Astrocyte (in vitro differentiated cells and primary cell): ENCODE measurements at regions not wholly inside any gene's neighbourhood (a gene's known extent, or its start where the extent isn't known, plus 50 kb on each side); places are given as distances from the start of the nearest gene placed in this dataset.

Experiments used
- DNase-seq: peaks from one replicate; pipeline ENCODE4 v3.0.0-alpha.2; 2010; ENCODE audit warnings: low read depth
- FAIRE-seq: peaks from 2 replicates; lab custom pipeline; 2011; peaks lifted over from hg19 to GRCh38; lab: Jason Lieb, UNC
- H2AFZ ChIP-seq: 2 replicates; pipeline ENCODE4 v1.6.0; 2012; ENCODE audit warnings: low read depth, low read length, inconsistent platforms
- H3K27ac ChIP-seq: 2 replicates; pipeline ENCODE4 v1.5.1; 2011; ENCODE audit warnings: low read depth, low read length, inconsistent platforms
- H3K27me3 ChIP-seq: 2 replicates; pipeline ENCODE4 v1.6.0; 2011; ENCODE audit warnings: low read length, inconsistent platforms; ENCODE audit not compliant: insufficient read depth
- H3K36me3 ChIP-seq: 2 replicates; pipeline ENCODE4 v1.5.1; 2011; ENCODE audit warnings: low read length, inconsistent platforms; ENCODE audit not compliant: insufficient read depth
- H3K4me1 ChIP-seq: 2 replicates; pipeline ENCODE4 v1.5.1; 2011; ENCODE audit warnings: low read length, inconsistent platforms; ENCODE audit not compliant: insufficient read depth
- H3K4me2 ChIP-seq: 2 replicates; pipeline ENCODE4 v1.6.0; 2012; ENCODE audit warnings: low read length, inconsistent platforms
- H3K4me3 ChIP-seq: 2 replicates; pipeline ENCODE4 v1.5.1; 2011; ENCODE audit warnings: low read depth, mild to moderate bottlenecking, low read length, inconsistent platforms; ENCODE audit not compliant: insufficient read depth
- H3K79me2 ChIP-seq: 2 replicates; pipeline ENCODE4 v1.6.0; 2012; ENCODE audit warnings: mild to moderate bottlenecking, low read length, inconsistent platforms; ENCODE audit not compliant: insufficient read depth
- H3K9ac ChIP-seq: 2 replicates; pipeline ENCODE4 v1.6.0; 2012; ENCODE audit warnings: mild to moderate bottlenecking, low read length, inconsistent platforms
- H3K9me3 ChIP-seq: 2 replicates; pipeline ENCODE4 v1.5.1; 2012; ENCODE audit warnings: low read depth, mild to moderate bottlenecking, low read length, inconsistent platforms; ENCODE audit not compliant: insufficient read depth
- H4K20me1 ChIP-seq: 2 replicates; pipeline ENCODE4 v1.6.0; 2012; ENCODE audit warnings: low read length, inconsistent platforms; ENCODE audit not compliant: insufficient read depth
- H3K27ac Mint-ChIP-seq: one replicate; pipeline ENCODE4 v1.8.0; 2021; ENCODE audit warnings: mild to moderate bottlenecking, mixed read lengths; ENCODE audit not compliant: unreplicated experiment
- H3K27me3 Mint-ChIP-seq: one replicate; pipeline ENCODE4 v1.8.0; 2021; ENCODE audit warnings: low read depth, mixed read lengths; ENCODE audit not compliant: unreplicated experiment
- H3K36me3 Mint-ChIP-seq: one replicate; pipeline ENCODE4 v1.8.0; 2021; ENCODE audit warnings: low read depth, mixed read lengths; ENCODE audit not compliant: unreplicated experiment
- H3K4me1 Mint-ChIP-seq: one replicate; pipeline ENCODE4 v1.8.0; 2021; ENCODE audit warnings: low read depth, mixed read lengths; ENCODE audit not compliant: unreplicated experiment
- H3K4me3 Mint-ChIP-seq: one replicate; pipeline ENCODE4 v1.8.0; 2021; ENCODE audit warnings: mild to moderate bottlenecking, moderate library complexity, mixed read lengths; ENCODE audit not compliant: unreplicated experiment
- H3K9me3 Mint-ChIP-seq: one replicate; pipeline ENCODE4 v1.8.0; 2021; ENCODE audit warnings: mild to moderate bottlenecking, mixed read lengths; ENCODE audit not compliant: unreplicated experiment
- EZH2 ChIP-seq: IDR thresholded peaks from 2 replicates; pipeline ENCODE4 v1.6.1; 2012; ENCODE audit warnings: mild to moderate bottlenecking, low read length, inconsistent platforms; ENCODE audit not compliant: insufficient read depth
- TF ChIP-seq, protein P1 (sequence below): IDR thresholded peaks from 2 replicates; pipeline ENCODE4 v1.5.1; 2011; ENCODE audit warnings: low read depth, mild to moderate bottlenecking, inconsistent platforms, low read length, moderate library complexity; ENCODE audit not compliant: insufficient read depth

DNA sequence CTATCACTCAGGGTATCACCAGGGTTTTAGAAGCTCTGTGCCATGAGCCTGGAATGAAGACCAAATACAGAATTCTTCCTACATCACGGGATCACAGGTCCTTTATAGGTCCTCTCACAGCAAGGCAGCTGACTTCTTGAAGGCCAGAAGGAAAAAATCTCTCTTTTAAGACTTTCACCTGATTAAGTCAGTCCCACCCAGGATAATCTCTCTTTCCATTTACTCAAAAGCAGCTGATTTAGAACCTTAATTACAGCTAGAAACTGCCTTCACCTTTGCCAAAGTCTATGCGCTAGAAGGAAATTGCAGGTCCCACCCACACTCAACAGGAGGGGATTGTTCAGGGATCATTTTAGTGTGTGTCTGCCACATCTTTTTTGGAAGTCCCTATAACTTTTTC is 135.1 kb downstream of the RAB11FIP2 start:
- Histone ChIP-seq H3K79me2 (no peaks in the 10 kb centered on the region), H3K4me2 (no peak overlapping the region), H2AFZ (no peak overlapping the region), H3K9ac (no peak overlapping the region), H3K27me3 (no peaks in the 10 kb centered on the region), H3K4me3 (no peak overlapping the region), H3K4me1 (no peaks in the 10 kb centered on the region), H3K9me3 (no peaks in the 10 kb centered on the region), H4K20me1 (no peaks in the 10 kb centered on the region), H3K27ac (no peak overlapping the region), H3K36me3 (no peaks in the 10 kb centered on the region)
- Mint-ChIP-seq H3K27ac (no peak overlapping the region), H3K27me3 (peaks cover 10% of the 10 kb centered on the region), H3K4me3 (no peak overlapping the region), H3K4me1 (no peaks in the 10 kb centered on the region), H3K36me3 (no peaks in the 10 kb centered on the region), H3K9me3 (no peaks in the 10 kb centered on the region)
- FAIRE-seq (no peak), DNase-seq (no peak)
- no peak for TF ChIP-seq EZH2
- TF ChIP-seq, protein P1, sequence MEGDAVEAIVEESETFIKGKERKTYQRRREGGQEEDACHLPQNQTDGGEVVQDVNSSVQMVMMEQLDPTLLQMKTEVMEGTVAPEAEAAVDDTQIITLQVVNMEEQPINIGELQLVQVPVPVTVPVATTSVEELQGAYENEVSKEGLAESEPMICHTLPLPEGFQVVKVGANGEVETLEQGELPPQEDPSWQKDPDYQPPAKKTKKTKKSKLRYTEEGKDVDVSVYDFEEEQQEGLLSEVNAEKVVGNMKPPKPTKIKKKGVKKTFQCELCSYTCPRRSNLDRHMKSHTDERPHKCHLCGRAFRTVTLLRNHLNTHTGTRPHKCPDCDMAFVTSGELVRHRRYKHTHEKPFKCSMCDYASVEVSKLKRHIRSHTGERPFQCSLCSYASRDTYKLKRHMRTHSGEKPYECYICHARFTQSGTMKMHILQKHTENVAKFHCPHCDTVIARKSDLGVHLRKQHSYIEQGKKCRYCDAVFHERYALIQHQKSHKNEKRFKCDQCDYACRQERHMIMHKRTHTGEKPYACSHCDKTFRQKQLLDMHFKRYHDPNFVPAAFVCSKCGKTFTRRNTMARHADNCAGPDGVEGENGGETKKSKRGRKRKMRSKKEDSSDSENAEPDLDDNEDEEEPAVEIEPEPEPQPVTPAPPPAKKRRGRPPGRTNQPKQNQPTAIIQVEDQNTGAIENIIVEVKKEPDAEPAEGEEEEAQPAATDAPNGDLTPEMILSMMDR: no peak

GRCh38 chr10:117914334-117914733 is 132.4 kb downstream of the RAB11FIP2 start:
- Histone ChIP-seq H3K79me2 (no peaks in the 10 kb centered on the region), H3K9ac (no peak overlapping the region), H3K27me3 (no peaks in the 10 kb centered on the region), H3K36me3 (no peaks in the 10 kb centered on the region), H4K20me1 (no peaks in the 10 kb centered on the region), H3K4me2 (no peak overlapping the region), H3K9me3 (no peaks in the 10 kb centered on the region), H2AFZ (no peak overlapping the region), H3K27ac (no peak overlapping the region), H3K4me3 (no peak overlapping the region), H3K4me1 (no peaks in the 10 kb centered on the region)
- H3K4me3 Mint-ChIP-seq: no peak overlapping the region
- no peak overlapping the region for H3K27ac Mint-ChIP-seq
- FAIRE-seq (no peak), DNase-seq (no peak)
- no peaks in the 10 kb centered on the region for H3K9me3 Mint-ChIP-seq
- H3K27me3 Mint-ChIP-seq: peaks cover 10% of the 10 kb centered on the region
- TF ChIP-seq, protein P1: no peak
- no peak for TF ChIP-seq EZH2
- no peaks in the 10 kb centered on the region for H3K36me3 Mint-ChIP-seq
- no peaks in the 10 kb centered on the region for H3K4me1 Mint-ChIP-seq

GRCh38 chr10:117920956-117921355 is 125.8 kb downstream of the RAB11FIP2 start:
- Mint-ChIP-seq H3K4me3 (no peak overlapping the region), H3K4me1 (no peaks in the 10 kb centered on the region), H3K27ac (no peak overlapping the region), H3K36me3 (no peaks in the 10 kb centered on the region), H3K9me3 (no peaks in the 10 kb centered on the region), H3K27me3 (no peaks in the 10 kb centered on the region)
- Histone ChIP-seq H3K4me3 (no peak overlapping the region), H3K79me2 (no peaks in the 10 kb centered on the region), H2AFZ (no peak overlapping the region), H3K9me3 (no peaks in the 10 kb centered on the region), H3K27me3 (no peaks in the 10 kb centered on the region), H3K27ac (no peak overlapping the region), H3K36me3 (no peaks in the 10 kb centered on the region), H3K4me1 (no peaks in the 10 kb centered on the region), H3K9ac (no peak overlapping the region), H4K20me1 (no peaks in the 10 kb centered on the region), H3K4me2 (no peak overlapping the region)
- no peak for FAIRE-seq
- DNase-seq: no peak
- TF ChIP-seq EZH2: no peak
- TF ChIP-seq, protein P1: no peak
